ENCODE measurements at regions not wholly inside any gene's neighbourhood (a gene's known extent, or its start where the extent isn't known, plus 50 kb on each side); places are given as distances from the start of the nearest gene placed in this dataset.

DNA sequence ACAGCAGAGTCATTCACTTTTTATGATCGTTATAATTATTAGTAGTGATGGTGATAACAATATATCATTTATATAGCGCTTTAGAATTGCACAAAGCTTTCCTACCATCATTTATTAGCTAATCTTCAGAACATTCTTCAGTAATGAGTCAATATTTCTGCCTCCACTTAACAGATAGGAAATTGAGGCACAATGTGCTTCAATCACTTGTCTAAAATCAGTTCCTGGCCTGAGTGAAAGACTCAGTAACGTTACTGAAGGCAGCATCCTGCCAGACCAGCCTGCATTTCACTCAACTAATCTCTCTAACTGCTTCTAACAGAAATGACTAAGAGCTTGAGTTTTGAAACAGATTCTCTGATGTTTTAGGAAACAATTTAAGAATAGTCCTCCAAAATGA lies 412.1 kb downstream of the MZT1 start:
- H3K9me3 ChIP-seq (ENCODE audit: severe bottlenecking) = no peaks in the 10 kb centered on the region
- no peaks in the 10 kb centered on the region for H3K36me3 ChIP-seq (ENCODE audit: low read depth)
- no peak overlapping the region for H3K4me3 ChIP-seq (ENCODE audit: severe bottlenecking)
- no peaks in the 10 kb centered on the region for H3K27me3 ChIP-seq (ENCODE audit: insufficient read depth, poor library complexity, severe bottlenecking)
- no peaks in the 10 kb centered on the region for H3K4me1 ChIP-seq (ENCODE audit: insufficient read depth, poor library complexity, severe bottlenecking)
- DNase-seq (ENCODE audit: low spot score) (no peak), ATAC-seq (ENCODE audit: low read depth) (no peak)
- no peak overlapping the region for H3K27ac ChIP-seq (ENCODE audit: poor library complexity, severe bottlenecking)
- no peak for TF ChIP-seq CTCF (IDR thresholded peaks at IDR 0.05; ENCODE audit: poor library complexity, severe bottlenecking)

DNA sequence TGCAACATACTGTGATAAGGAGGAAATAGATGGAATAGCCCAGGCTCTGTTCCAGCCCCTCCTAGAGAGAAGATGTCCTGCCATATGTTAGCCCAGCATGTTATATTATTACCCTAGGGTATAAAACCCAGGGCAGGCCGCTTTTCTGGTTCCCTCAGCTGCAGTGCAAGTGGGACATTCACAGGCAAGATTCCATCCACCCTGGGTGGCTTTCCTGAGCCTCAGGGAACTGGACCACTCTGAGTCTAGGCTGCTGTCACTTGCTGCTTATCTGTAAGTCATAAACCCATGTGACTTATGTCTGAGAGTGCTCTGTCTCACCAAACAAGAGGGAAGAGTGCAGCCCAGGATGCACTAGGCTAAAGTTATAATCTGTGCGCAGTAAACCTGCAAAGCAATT lies 413.2 kb downstream of the MZT1 start:
- Histone ChIP-seq H3K36me3 (ENCODE audit: low read depth) (no peaks in the 10 kb centered on the region), H3K4me3 (ENCODE audit: severe bottlenecking) (no peak overlapping the region), H3K27ac (ENCODE audit: poor library complexity, severe bottlenecking) (no peak overlapping the region), H3K9me3 (ENCODE audit: severe bottlenecking) (no peaks in the 10 kb centered on the region), H3K4me1 (ENCODE audit: insufficient read depth, poor library complexity, severe bottlenecking) (no peaks in the 10 kb centered on the region), H3K27me3 (ENCODE audit: insufficient read depth, poor library complexity, severe bottlenecking) (no peaks in the 10 kb centered on the region)
- no peak for ATAC-seq (ENCODE audit: low read depth)
- DNase-seq (ENCODE audit: low spot score) = no peak
- TF ChIP-seq CTCF (IDR thresholded peaks at IDR 0.05; ENCODE audit: poor library complexity, severe bottlenecking) = no peak

- Histone ChIP-seq H3K4me1 (ENCODE audit: insufficient read depth, poor library complexity, severe bottlenecking) (no peaks in the 10 kb centered on the region), H3K9me3 (ENCODE audit: severe bottlenecking) (no peaks in the 10 kb centered on the region), H3K4me3 (ENCODE audit: severe bottlenecking) (no peak overlapping the region), H3K27me3 (ENCODE audit: insufficient read depth, poor library complexity, severe bottlenecking) (no peaks in the 10 kb centered on the region), H3K36me3 (ENCODE audit: low read depth) (no peaks in the 10 kb centered on the region), H3K27ac (ENCODE audit: poor library complexity, severe bottlenecking) (no peak overlapping the region)
- TF ChIP-seq CTCF (IDR thresholded peaks at IDR 0.05; ENCODE audit: poor library complexity, severe bottlenecking) = no peak
- ATAC-seq (ENCODE audit: low read depth) = no peak
- DNase-seq (ENCODE audit: low spot score) = no peak
These were observed 413.9 kb downstream of the MZT1 start for GRCh38 chr13:72313546-72313945.

GRCh38 chr13:72303941-72304746 lies 423.3 kb downstream of the MZT1 start:
- no peaks in the 10 kb centered on the region for H3K4me1 ChIP-seq (ENCODE audit: insufficient read depth, poor library complexity, severe bottlenecking)
- DNase-seq (ENCODE audit: low spot score) = no peak
- H3K9me3 ChIP-seq (ENCODE audit: severe bottlenecking) = no peaks in the 10 kb centered on the region
- no peak overlapping the region for H3K4me3 ChIP-seq (ENCODE audit: severe bottlenecking)
- H3K27me3 ChIP-seq (ENCODE audit: insufficient read depth, poor library complexity, severe bottlenecking) = no peaks in the 10 kb centered on the region
- no peaks in the 10 kb centered on the region for H3K36me3 ChIP-seq (ENCODE audit: low read depth)
- no peak for ATAC-seq (ENCODE audit: low read depth)
- H3K27ac ChIP-seq (ENCODE audit: poor library complexity, severe bottlenecking) = no peak overlapping the region
- TF ChIP-seq CTCF (IDR thresholded peaks at IDR 0.05; ENCODE audit: poor library complexity, severe bottlenecking) = no peak

GRCh38 chr13:72296246-72296645 lies 429.2 kb upstream of the DACH1 start:
- no peak for TF ChIP-seq CTCF (IDR thresholded peaks at IDR 0.05; ENCODE audit: poor library complexity, severe bottlenecking)
- DNase-seq (ENCODE audit: low spot score) (no peak), ATAC-seq (ENCODE audit: low read depth) (no peak)
- H3K9me3 ChIP-seq (ENCODE audit: severe bottlenecking) = no peaks in the 10 kb centered on the region
- H3K4me1 ChIP-seq (ENCODE audit: insufficient read depth, poor library complexity, severe bottlenecking) = no peaks in the 10 kb centered on the region
- H3K36me3 ChIP-seq (ENCODE audit: low read depth) = no peaks in the 10 kb centered on the region
- no peak overlapping the region for H3K27ac ChIP-seq (ENCODE audit: poor library complexity, severe bottlenecking)
- no peak overlapping the region for H3K4me3 ChIP-seq (ENCODE audit: severe bottlenecking)
- no peaks in the 10 kb centered on the region for H3K27me3 ChIP-seq (ENCODE audit: insufficient read depth, poor library complexity, severe bottlenecking)
